ENCODE measurements at regions not wholly inside any gene's neighbourhood (a gene's known extent, or its start where the extent isn't known, plus 50 kb on each side); places are given as distances from the start of the nearest gene placed in this dataset.

DNA sequence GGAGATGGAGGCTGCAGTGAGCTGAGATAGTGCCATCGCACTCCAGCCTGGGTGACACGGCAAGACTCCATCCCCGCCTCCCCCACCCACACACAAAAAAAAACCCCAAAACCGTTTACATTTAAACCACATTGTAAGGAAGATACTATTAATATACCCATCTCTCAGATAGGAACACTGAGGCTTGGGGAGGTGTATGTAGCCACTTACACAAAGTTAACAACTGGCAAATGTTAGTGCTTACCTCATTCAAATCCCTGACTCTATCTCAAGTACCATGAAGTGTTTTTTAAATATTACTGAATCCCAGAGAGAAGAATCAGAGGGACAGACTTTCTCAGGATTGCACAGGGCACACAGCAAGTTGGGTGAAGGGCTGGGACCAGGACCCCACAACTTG, 164.5 kb downstream of the MIAT start:
- Mint-ChIP-seq H3K4me3 (no peak overlapping the region), H3K9me3 (peaks cover 5% of the 10 kb centered on the region), H3K36me3 (ENCODE audit: low read depth) (no peaks in the 10 kb centered on the region), H3K27ac (ENCODE audit: unreplicated experiment) (no peak overlapping the region), H3K27me3 (ENCODE audit: low read depth) (no peaks in the 10 kb centered on the region), H3K4me1 (no peaks in the 10 kb centered on the region)
- DNase-seq (ENCODE audit: low read depth, low spot score): no peak
- TF ChIP-seq, protein P1, sequence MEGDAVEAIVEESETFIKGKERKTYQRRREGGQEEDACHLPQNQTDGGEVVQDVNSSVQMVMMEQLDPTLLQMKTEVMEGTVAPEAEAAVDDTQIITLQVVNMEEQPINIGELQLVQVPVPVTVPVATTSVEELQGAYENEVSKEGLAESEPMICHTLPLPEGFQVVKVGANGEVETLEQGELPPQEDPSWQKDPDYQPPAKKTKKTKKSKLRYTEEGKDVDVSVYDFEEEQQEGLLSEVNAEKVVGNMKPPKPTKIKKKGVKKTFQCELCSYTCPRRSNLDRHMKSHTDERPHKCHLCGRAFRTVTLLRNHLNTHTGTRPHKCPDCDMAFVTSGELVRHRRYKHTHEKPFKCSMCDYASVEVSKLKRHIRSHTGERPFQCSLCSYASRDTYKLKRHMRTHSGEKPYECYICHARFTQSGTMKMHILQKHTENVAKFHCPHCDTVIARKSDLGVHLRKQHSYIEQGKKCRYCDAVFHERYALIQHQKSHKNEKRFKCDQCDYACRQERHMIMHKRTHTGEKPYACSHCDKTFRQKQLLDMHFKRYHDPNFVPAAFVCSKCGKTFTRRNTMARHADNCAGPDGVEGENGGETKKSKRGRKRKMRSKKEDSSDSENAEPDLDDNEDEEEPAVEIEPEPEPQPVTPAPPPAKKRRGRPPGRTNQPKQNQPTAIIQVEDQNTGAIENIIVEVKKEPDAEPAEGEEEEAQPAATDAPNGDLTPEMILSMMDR (conservative IDR thresholded peaks at IDR 0.05): no peak

DNA sequence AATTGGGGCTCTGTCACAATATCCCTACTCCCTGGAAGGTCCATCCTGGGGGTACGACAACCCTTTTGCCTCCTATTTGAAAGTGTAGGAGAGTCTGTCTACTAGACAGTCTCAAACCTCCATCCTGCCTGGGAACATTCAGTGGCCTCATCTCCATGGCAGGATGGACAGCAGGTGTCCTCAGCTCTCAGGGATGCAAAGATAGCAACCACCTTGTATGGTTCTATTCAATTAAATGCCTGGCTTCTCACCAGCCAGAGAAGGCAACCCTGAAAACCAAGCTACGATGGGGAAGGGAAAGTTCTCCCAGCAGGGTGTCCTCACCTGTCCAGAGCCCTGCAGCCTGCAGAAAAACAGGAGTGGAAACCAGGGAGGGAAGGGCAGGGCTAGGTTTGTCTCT, 164.9 kb downstream of the MIAT start:
- Mint-ChIP-seq H3K4me1 (no peaks in the 10 kb centered on the region), H3K27me3 (ENCODE audit: low read depth) (no peaks in the 10 kb centered on the region), H3K36me3 (ENCODE audit: low read depth) (no peaks in the 10 kb centered on the region), H3K27ac (ENCODE audit: unreplicated experiment) (no peak overlapping the region), H3K9me3 (peaks cover 5% of the 10 kb centered on the region), H3K4me3 (no peak overlapping the region)
- DNase-seq (ENCODE audit: low read depth, low spot score): no peak
- TF ChIP-seq, protein P1 (conservative IDR thresholded peaks at IDR 0.05): no peak

DNA sequence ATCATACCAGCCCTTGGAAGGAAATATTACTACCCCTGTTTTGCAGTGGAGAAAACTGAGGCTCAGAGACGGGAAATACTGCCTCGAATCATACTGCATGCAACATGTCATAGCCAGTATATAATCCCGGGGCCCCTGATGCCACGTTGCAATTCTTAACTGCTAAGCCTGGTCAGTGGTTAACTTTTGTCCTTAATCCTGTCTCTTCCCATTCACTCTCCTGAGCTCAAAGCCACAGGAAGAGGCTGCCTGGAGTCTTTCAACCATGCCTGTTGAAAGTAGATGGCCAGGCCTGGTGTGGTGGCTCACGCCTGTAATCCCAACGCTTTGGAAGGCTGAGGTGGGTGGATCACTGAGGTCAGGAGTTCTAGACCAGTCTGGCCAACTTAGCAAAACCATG, 166.6 kb downstream of the MIAT start:
- Mint-ChIP-seq H3K27me3 (ENCODE audit: low read depth) (no peaks in the 10 kb centered on the region), H3K4me1 (no peaks in the 10 kb centered on the region), H3K9me3 (peaks cover 5% of the 10 kb centered on the region), H3K4me3 (no peak overlapping the region), H3K27ac (ENCODE audit: unreplicated experiment) (no peak overlapping the region), H3K36me3 (ENCODE audit: low read depth) (no peaks in the 10 kb centered on the region)
- DNase-seq (ENCODE audit: low read depth, low spot score): no peak
- TF ChIP-seq, protein P1 (conservative IDR thresholded peaks at IDR 0.05): no peak

- no peaks in the 10 kb centered on the region for H3K4me1 Mint-ChIP-seq
- H3K36me3 Mint-ChIP-seq (ENCODE audit: low read depth): no peaks in the 10 kb centered on the region
- H3K9me3 Mint-ChIP-seq: no peaks in the 10 kb centered on the region
- TF ChIP-seq, protein P1 (conservative IDR thresholded peaks at IDR 0.05): no peak
- no peaks in the 10 kb centered on the region for H3K27me3 Mint-ChIP-seq (ENCODE audit: low read depth)
- no peak overlapping the region for H3K4me3 Mint-ChIP-seq
- DNase-seq (ENCODE audit: low read depth, low spot score): no peak
- no peak overlapping the region for H3K27ac Mint-ChIP-seq (ENCODE audit: unreplicated experiment)
Observed at GRCh38 chr22:26825960-26826935, 168.9 kb downstream of the MIAT start.

DNA sequence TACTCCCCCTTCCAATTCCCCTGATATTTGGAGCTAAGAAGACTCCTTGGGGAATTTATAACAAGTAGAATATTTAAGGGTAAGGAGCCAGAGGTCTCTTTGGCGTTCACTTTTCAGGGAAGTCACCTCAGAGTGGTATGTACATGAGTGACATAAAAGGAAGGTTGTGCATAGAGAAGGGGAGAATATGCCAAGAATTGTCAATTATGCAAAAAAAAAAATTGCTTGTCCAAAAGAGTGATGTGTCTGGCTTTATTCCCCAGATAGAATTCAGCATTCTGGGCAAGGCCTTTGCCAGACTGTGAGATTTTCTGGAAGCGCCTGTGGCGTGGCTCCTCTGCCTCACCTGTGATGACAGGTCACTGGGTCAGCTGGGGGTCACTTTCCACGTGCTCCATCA, 170.2 kb downstream of the MIAT start:
- TF ChIP-seq, protein P1 (conservative IDR thresholded peaks at IDR 0.05): no peak
- Mint-ChIP-seq H3K4me1 (no peaks in the 10 kb centered on the region), H3K9me3 (no peaks in the 10 kb centered on the region), H3K27me3 (ENCODE audit: low read depth) (no peaks in the 10 kb centered on the region), H3K36me3 (ENCODE audit: low read depth) (no peaks in the 10 kb centered on the region), H3K27ac (ENCODE audit: unreplicated experiment) (no peak overlapping the region), H3K4me3 (no peak overlapping the region)
- DNase-seq (ENCODE audit: low read depth, low spot score): no peak
